ENCODE measurements at regions not wholly inside any gene's neighbourhood (a gene's known extent, or its start where the extent isn't known, plus 50 kb on each side); places are given as distances from the start of the nearest gene placed in this dataset.

- no peak for TF ChIP-seq POLR2A (IDR thresholded peaks at IDR 0.05)
- no peak for TF ChIP-seq CTCF (IDR thresholded peaks at IDR 0.05)
- no peak for TF ChIP-seq POLR2AphosphoS5 (IDR thresholded peaks at IDR 0.05)
- TF ChIP-seq EP300 (IDR thresholded peaks at IDR 0.05): no peak
Measured at GRCh38 chr5:153094333-153094732, 396.1 kb upstream of the GRIA1 start.

Data from sigmoid colon (tissue), 4 donors.